Fibroblast of skin of right biceps (primary cell): ENCODE measurements at regions not wholly inside any gene's neighbourhood (a gene's known extent, or its start where the extent isn't known, plus 50 kb on each side); places are given as distances from the start of the nearest gene placed in this dataset.

Experiments used
- DNase-seq: peaks from one replicate; pipeline ENCODE4 v3.0.0-alpha.2; 2013

GRCh38 chr16:51761001-51761400 lies 609.9 kb upstream of the SALL1 start:
- no peak for DNase-seq

GRCh38 chr16:51759999-51760398 lies 608.9 kb upstream of the SALL1 start:
- DNase-seq, result no peak

GRCh38 chr16:51759329-51759728 lies 608.3 kb upstream of the SALL1 start:
- no peak for DNase-seq

GRCh38 chr16:51757921-51758479 lies 606.9 kb upstream of the SALL1 start:
- no peak for DNase-seq

GRCh38 chr16:51757505-51757904 lies 606.4 kb upstream of the SALL1 start:
- DNase-seq, result no peak

GRCh38 chr16:51757124-51757470 lies 606.0 kb upstream of the SALL1 start:
- no peak for DNase-seq

- no peak for DNase-seq
Observed at GRCh38 chr16:51756447-51757123, 605.5 kb upstream of the SALL1 start.

- no peak for DNase-seq
Observed at GRCh38 chr16:51755577-51756355, 604.7 kb upstream of the SALL1 start.

GRCh38 chr16:51755039-51755501 lies 604.0 kb upstream of the SALL1 start:
- DNase-seq, result no peak

GRCh38 chr16:51753467-51754127 lies 602.5 kb upstream of the SALL1 start:
- DNase-seq, result no peak

GRCh38 chr16:51752438-51752995 lies 601.4 kb upstream of the SALL1 start:
- DNase-seq, result no peak

GRCh38 chr16:51747329-51747728 lies 596.3 kb upstream of the SALL1 start:
- DNase-seq, result no peak

- DNase-seq, result no peak
Observed at GRCh38 chr16:51734220-51734619, 583.1 kb upstream of the SALL1 start.

- no peak for DNase-seq
Observed at GRCh38 chr16:51733181-51733580, 582.1 kb upstream of the SALL1 start.

- DNase-seq, result no peak
Observed at GRCh38 chr16:51731160-51731559, 580.1 kb upstream of the SALL1 start.

GRCh38 chr16:51723036-51723724 lies 572.1 kb upstream of the SALL1 start:
- DNase-seq, result no peak

- no peak for DNase-seq
Observed at GRCh38 chr16:51722467-51722866, 571.4 kb upstream of the SALL1 start.

- no peak for DNase-seq
Observed at GRCh38 chr16:51719376-51719775, 568.3 kb upstream of the SALL1 start.

- no peak for DNase-seq
Observed at GRCh38 chr16:51716195-51716594, 565.1 kb upstream of the SALL1 start.

GRCh38 chr16:51713502-51713901 lies 562.4 kb upstream of the SALL1 start:
- DNase-seq, result no peak

GRCh38 chr16:51710905-51711563 lies 560.0 kb upstream of the SALL1 start:
- DNase-seq, result no peak

GRCh38 chr16:51710186-51710585 lies 559.1 kb upstream of the SALL1 start:
- DNase-seq, result no peak
